HG02870 (cell line): ENCODE measurements at regions not wholly inside any gene's neighbourhood (a gene's known extent, or its start where the extent isn't known, plus 50 kb on each side); places are given as distances from the start of the nearest gene placed in this dataset.

ENCODE experiments used
- ATAC-seq: cut with Tn5 transposase; IDR thresholded peaks from one replicate; pipeline ENCODE4 v1.9.1; 2021; ENCODE audit warnings: mild to moderate bottlenecking, moderate library complexity; ENCODE audit not compliant: unreplicated experiment

- no peak for ATAC-seq
Observed at GRCh38 chr4:56243107-56243506, 144.2 kb downstream of the AASDH start.

- no peak for ATAC-seq
Observed at GRCh38 chr4:56241500-56241899, 145.8 kb downstream of the AASDH start.

GRCh38 chr4:56240554-56241174 is 146.6 kb downstream of the AASDH start:
- ATAC-seq = no peak

- ATAC-seq = no peak
Observed at GRCh38 chr4:56238251-56238650, 149.0 kb downstream of the AASDH start.

- ATAC-seq = no peak
Observed at GRCh38 chr4:56235725-56236124, 151.6 kb downstream of the AASDH start.

GRCh38 chr4:56235011-56235410 is 152.3 kb downstream of the AASDH start:
- no peak for ATAC-seq

GRCh38 chr4:56234098-56234497 is 153.2 kb downstream of the AASDH start:
- ATAC-seq = no peak

- no peak for ATAC-seq
Observed at GRCh38 chr4:56231410-56231809, 155.9 kb downstream of the AASDH start.

- ATAC-seq = no peak
Observed at GRCh38 chr4:56229947-56230346, 157.3 kb downstream of the AASDH start.

- no peak for ATAC-seq
Observed at GRCh38 chr4:56227301-56227835, 159.9 kb downstream of the AASDH start.

- ATAC-seq = no peak
Observed at GRCh38 chr4:56226579-56226978, 160.7 kb downstream of the AASDH start.

GRCh38 chr4:56224641-56225040 is 162.7 kb downstream of the AASDH start:
- ATAC-seq = no peak

GRCh38 chr4:56222514-56222913 is 164.8 kb downstream of the AASDH start:
- ATAC-seq = no peak

- no peak for ATAC-seq
Observed at GRCh38 chr4:56220261-56220660, 167.0 kb downstream of the AASDH start.

GRCh38 chr4:56219447-56219846 is 167.8 kb downstream of the AASDH start:
- ATAC-seq = no peak

GRCh38 chr4:56218230-56218895 is 168.9 kb downstream of the AASDH start:
- no peak for ATAC-seq

- ATAC-seq = no peak
Observed at GRCh38 chr4:56217343-56217890, 169.9 kb downstream of the AASDH start.

GRCh38 chr4:56215901-56216300 is 171.4 kb downstream of the AASDH start:
- ATAC-seq = no peak

- no peak for ATAC-seq
Observed at GRCh38 chr4:56215141-56215783, 172.0 kb downstream of the AASDH start.

GRCh38 chr4:56213543-56213942 is 173.7 kb downstream of the AASDH start:
- no peak for ATAC-seq

GRCh38 chr4:56212774-56213173 is 174.5 kb downstream of the AASDH start:
- ATAC-seq = no peak

GRCh38 chr4:56211202-56211601 is 176.1 kb downstream of the AASDH start:
- no peak for ATAC-seq
